HCT116 (cell line): ENCODE measurements at regions not wholly inside any gene's neighbourhood (a gene's known extent, or its start where the extent isn't known, plus 50 kb on each side); places are given as distances from the start of the nearest gene placed in this dataset.

Source experiments
- ATAC-seq: fragments of 200-7000 bp; cut with Tn5 transposase; 2 replicates; pipeline ENCODE4 v1.9.1; 2020; ENCODE audit warnings: mild to moderate bottlenecking, moderate library complexity
- BruUV-seq: library from RNA; stranded (reverse); fragments of 400-500 nt; replicated peaks from 2 replicates; lab custom pipeline; 2021; lab: Mats Ljungman, UMichigan
- CTCF ChIA-PET: fragments of 300-600 bp; sonication (Branson Sonifier 250); formaldehyde crosslinking; loops from one replicate; lab custom pipeline; 2021; ENCODE audit warnings: antibody characterized with exemption; lab: Charles Lee
- POLR2A ChIA-PET: fragments of 300-600, 350-600 bp; sonication (Branson Sonifier 250); formaldehyde crosslinking; loops from one replicate; lab custom pipeline; 2021; ENCODE audit warnings: antibody characterized with exemption; lab: Charles Lee
- RAD21 ChIA-PET, 2 experiments: fragments of 300-600 bp; sonication (Branson Sonifier 250); formaldehyde crosslinking; loops; one replicate each; lab custom pipeline; 2023; ENCODE audit warnings: low total read pairs in 2 of 2; ENCODE audit not compliant: uncharacterized antibody in 2 of 2, unreplicated experiment in 2 of 2, low non-redundant PET in 1 of 2; lab: Charles Lee
- DNase-seq: peaks from one replicate; pipeline ENCODE4 v3.0.0-alpha.2; 2010; ENCODE audit warnings: low read depth, low spot score
- H2AFZ ChIP-seq: fragments of 200-600 bp; shearing (Covaris generic), sonication (generic); 2 replicates; pipeline ENCODE4 v1.6.1; 2017; ENCODE audit warnings: low read depth, mixed run types, mixed read lengths, antibody characterized with exemption, low read length; ENCODE audit not compliant: poor library complexity, severe bottlenecking
- H3K27ac ChIP-seq: 2 replicates; pipeline ENCODE4 v1.5.1; 2012; ENCODE audit warnings: low read depth, low read length
- H3K27me3 ChIP-seq: fragments of 200-600 bp; sonication (generic); 2 replicates; pipeline ENCODE4 v1.6.1; 2016; ENCODE audit warnings: mixed run types, low read length, mixed read lengths; ENCODE audit not compliant: insufficient read depth
- H3K36me3 ChIP-seq, 2 experiments: fragments of 200-500 bp in 1 of 2; fragments of 200-600 bp in 1 of 2; sonication (Bioruptor generic) in 1 of 2; sonication (generic) in 1 of 2; 2 replicates each; pipeline versions ENCODE4 v1.5.1 to v1.6.1; 2014 to 2016; ENCODE audit warnings: low read length in 2 of 2, inconsistent platforms in 1 of 2, mixed read lengths in 1 of 2, mixed run types in 1 of 2; ENCODE audit not compliant: insufficient read depth in 2 of 2, control insufficient read depth in 1 of 2
- H3K4me1 ChIP-seq, 2 experiments: fragments of 200-600 bp in 1 of 2; sonication (generic) in 1 of 2; 2 replicates each; pipeline versions ENCODE4 v1.5.1 to v1.6.1; 2012 to 2017; ENCODE audit warnings: low read length in 2 of 2, inconsistent platforms in 1 of 2, mild to moderate bottlenecking in 1 of 2, mixed read lengths in 1 of 2, mixed run types in 1 of 2, moderate library complexity in 1 of 2; ENCODE audit not compliant: insufficient read depth in 2 of 2, control insufficient read depth in 1 of 2
- H3K4me2 ChIP-seq: fragments of 200-600 bp; sonication (generic); 2 replicates; pipeline ENCODE4 v1.6.1; 2017; ENCODE audit warnings: mixed run types, low read length, mixed read lengths
- H3K4me3 ChIP-seq, 2 experiments: fragments of 200-600 bp in 1 of 2; sonication (generic) in 1 of 2; replicated peaks in 1 of 2; 2 replicates each; pipeline ENCODE4 v1.5.1; 2011 to 2016; ENCODE audit warnings: low read length in 2 of 2, control low read depth in 1 of 2, low read depth in 1 of 2, mild to moderate bottlenecking in 1 of 2, mixed read lengths in 1 of 2, mixed run types in 1 of 2
- H3K79me2 ChIP-seq: fragments of 200-600 bp; sonication (generic); 2 replicates; pipeline ENCODE4 v1.6.1; 2017; ENCODE audit warnings: mild to moderate bottlenecking, mixed run types, low read length, moderate library complexity, mixed read lengths; ENCODE audit not compliant: insufficient read depth
- H3K9ac ChIP-seq: fragments of 200-600 bp; sonication (generic); 2 replicates; pipeline ENCODE4 v1.6.1; 2016; ENCODE audit warnings: low read length, mixed read lengths
- H3K9me2 ChIP-seq: fragments of 200-600 bp; sonication (generic), shearing (Covaris generic); 2 replicates; pipeline ENCODE4 v1.6.1; 2017; ENCODE audit warnings: mixed run types, mild to moderate bottlenecking, moderate library complexity; ENCODE audit not compliant: insufficient read depth
- H3K9me3 ChIP-seq, 2 experiments: fragments of 200-500 bp in 1 of 2; fragments of 200-600 bp in 1 of 2; sonication (Bioruptor generic) in 1 of 2; sonication (generic) in 1 of 2; 2 replicates each; pipeline ENCODE4 v1.6.1; 2014 to 2017; ENCODE audit warnings: low read length in 2 of 2, mixed read lengths in 2 of 2, inconsistent platforms in 1 of 2, low read depth in 1 of 2, mild to moderate bottlenecking in 1 of 2, mixed run types in 1 of 2, moderate library complexity in 1 of 2; ENCODE audit not compliant: control insufficient read depth in 1 of 2, insufficient read depth in 1 of 2
- H4K20me1 ChIP-seq: fragments of 200-600 bp; sonication (generic), shearing (Covaris generic); 2 replicates; pipeline ENCODE4 v1.6.1; 2017; ENCODE audit warnings: mixed run types, mild to moderate bottlenecking, moderate library complexity; ENCODE audit not compliant: insufficient read depth
- CBX3 ChIP-seq: IDR thresholded peaks from 2 replicates; pipeline ENCODE4 v1.6.1; 2012; ENCODE audit warnings: low read depth
- CEBPB ChIP-seq: IDR thresholded peaks from 2 replicates; pipeline ENCODE4 v1.6.1; 2012; ENCODE audit warnings: low read depth
- EGR1 ChIP-seq: IDR thresholded peaks from 2 replicates; pipeline ENCODE4 v1.6.1; 2012; ENCODE audit warnings: low read depth
- ELF1 ChIP-seq: IDR thresholded peaks from 2 replicates; pipeline ENCODE4 v1.6.1; 2012; ENCODE audit warnings: low read depth, borderline replicate concordance
- EZH2phosphoT487 ChIP-seq: fragments of 200-600 bp; IDR thresholded peaks from 2 replicates; pipeline ENCODE4 v1.6.1; 2018; ENCODE audit warnings: antibody characterized with exemption, borderline replicate concordance
- FOSL1 ChIP-seq: IDR thresholded peaks from 2 replicates; pipeline ENCODE4 v1.6.1; 2012; ENCODE audit warnings: low read depth
- JUND ChIP-seq: IDR thresholded peaks from 2 replicates; pipeline ENCODE4 v1.6.1; 2012
- SIN3A ChIP-seq: IDR thresholded peaks from 2 replicates; pipeline ENCODE4 v1.6.1; 2012; ENCODE audit warnings: low read depth
- SP1 ChIP-seq: IDR thresholded peaks from 2 replicates; pipeline ENCODE4 v1.6.1; 2012; ENCODE audit warnings: low read depth
- YY1 ChIP-seq: IDR thresholded peaks from 2 replicates; pipeline ENCODE4 v1.6.1; 2011; ENCODE audit warnings: low read length, low read depth, moderate library complexity, mild to moderate bottlenecking; ENCODE audit not compliant: insufficient replicate concordance; ENCODE audit errors: extremely low read depth
- ZFX ChIP-seq: fragments of 450-650 bp; IDR thresholded peaks from 2 replicates; pipeline ENCODE4 v1.6.1; 2017
- ZNF274 ChIP-seq: fragments of 200-500 bp; sonication (Bioruptor generic); IDR thresholded peaks from 2 replicates; pipeline ENCODE4 v1.6.1; 2014; ENCODE audit warnings: mild to moderate bottlenecking, low read depth, low read length, inconsistent platforms
- intact Hi-C: fragments of 100-400 bp; cut with micrococcal nuclease; formaldehyde crosslinking; loops from 2 replicates; pipeline ENCODE4 v1.10.0; 2022
- TF ChIP-seq, protein P1 (sequence below): IDR thresholded peaks from 2 replicates; pipeline ENCODE4 v1.6.1; 2012; ENCODE audit warnings: low read depth
- TF ChIP-seq, protein P2 (sequence below): IDR thresholded peaks from 2 replicates; pipeline ENCODE4 v1.6.1; 2012

DNA sequence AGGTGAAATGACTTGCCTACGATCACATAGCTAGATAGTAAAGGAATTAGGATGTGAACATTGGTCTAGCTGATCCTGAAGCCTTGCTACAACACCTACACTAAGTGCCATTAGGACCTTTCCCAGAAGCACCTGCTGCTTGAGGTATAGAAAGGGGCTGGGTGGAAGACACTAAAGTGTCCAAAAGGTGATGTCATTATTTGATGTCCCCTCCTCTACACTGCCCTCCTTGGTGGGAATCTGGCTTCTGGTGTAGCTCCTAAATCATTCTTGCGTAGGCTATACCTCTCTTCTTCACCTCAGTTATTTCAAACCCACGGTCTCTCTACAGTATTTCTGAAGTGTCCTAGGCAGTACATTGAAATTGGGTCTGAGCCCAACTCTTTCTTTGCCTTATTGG is 132.5 kb upstream of the FGGY start:
- no peak for ATAC-seq
- Histone ChIP-seq H3K4me3 (no peak overlapping the region), H3K79me2 (no peaks in the 10 kb centered on the region), H3K4me1 (no peaks in the 10 kb centered on the region), H3K9me2 (no peaks in the 10 kb centered on the region), H3K4me2 (no peak overlapping the region), H3K27me3 (no peaks in the 10 kb centered on the region), H3K9ac (no peak overlapping the region), H3K36me3 (no peaks in the 10 kb centered on the region), H3K27ac (no peak overlapping the region), H3K9me3 (no peaks in the 10 kb centered on the region), H2AFZ (no peak overlapping the region), H4K20me1 (no peaks in the 10 kb centered on the region)
- intact Hi-C loops = no loop called here
- no TSS peak for BruUV-seq
- DNase-seq = no peak
- ChIA-PET RAD21 (interaction anchor here in 1 of 2 experiments (0.6 kb wide), 1 partner anchor 36 kb away, joined by 3 read pairs; no protein-coding TSS in a partner anchor), POLR2A (no interaction called here), CTCF (no interaction called here)
- TF ChIP-seq JUND (no peak), CBX3 (no peak), SP1 (no peak)
- TF ChIP-seq, protein P1, sequence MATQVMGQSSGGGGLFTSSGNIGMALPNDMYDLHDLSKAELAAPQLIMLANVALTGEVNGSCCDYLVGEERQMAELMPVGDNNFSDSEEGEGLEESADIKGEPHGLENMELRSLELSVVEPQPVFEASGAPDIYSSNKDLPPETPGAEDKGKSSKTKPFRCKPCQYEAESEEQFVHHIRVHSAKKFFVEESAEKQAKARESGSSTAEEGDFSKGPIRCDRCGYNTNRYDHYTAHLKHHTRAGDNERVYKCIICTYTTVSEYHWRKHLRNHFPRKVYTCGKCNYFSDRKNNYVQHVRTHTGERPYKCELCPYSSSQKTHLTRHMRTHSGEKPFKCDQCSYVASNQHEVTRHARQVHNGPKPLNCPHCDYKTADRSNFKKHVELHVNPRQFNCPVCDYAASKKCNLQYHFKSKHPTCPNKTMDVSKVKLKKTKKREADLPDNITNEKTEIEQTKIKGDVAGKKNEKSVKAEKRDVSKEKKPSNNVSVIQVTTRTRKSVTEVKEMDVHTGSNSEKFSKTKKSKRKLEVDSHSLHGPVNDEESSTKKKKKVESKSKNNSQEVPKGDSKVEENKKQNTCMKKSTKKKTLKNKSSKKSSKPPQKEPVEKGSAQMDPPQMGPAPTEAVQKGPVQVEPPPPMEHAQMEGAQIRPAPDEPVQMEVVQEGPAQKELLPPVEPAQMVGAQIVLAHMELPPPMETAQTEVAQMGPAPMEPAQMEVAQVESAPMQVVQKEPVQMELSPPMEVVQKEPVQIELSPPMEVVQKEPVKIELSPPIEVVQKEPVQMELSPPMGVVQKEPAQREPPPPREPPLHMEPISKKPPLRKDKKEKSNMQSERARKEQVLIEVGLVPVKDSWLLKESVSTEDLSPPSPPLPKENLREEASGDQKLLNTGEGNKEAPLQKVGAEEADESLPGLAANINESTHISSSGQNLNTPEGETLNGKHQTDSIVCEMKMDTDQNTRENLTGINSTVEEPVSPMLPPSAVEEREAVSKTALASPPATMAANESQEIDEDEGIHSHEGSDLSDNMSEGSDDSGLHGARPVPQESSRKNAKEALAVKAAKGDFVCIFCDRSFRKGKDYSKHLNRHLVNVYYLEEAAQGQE = no peak

DNA sequence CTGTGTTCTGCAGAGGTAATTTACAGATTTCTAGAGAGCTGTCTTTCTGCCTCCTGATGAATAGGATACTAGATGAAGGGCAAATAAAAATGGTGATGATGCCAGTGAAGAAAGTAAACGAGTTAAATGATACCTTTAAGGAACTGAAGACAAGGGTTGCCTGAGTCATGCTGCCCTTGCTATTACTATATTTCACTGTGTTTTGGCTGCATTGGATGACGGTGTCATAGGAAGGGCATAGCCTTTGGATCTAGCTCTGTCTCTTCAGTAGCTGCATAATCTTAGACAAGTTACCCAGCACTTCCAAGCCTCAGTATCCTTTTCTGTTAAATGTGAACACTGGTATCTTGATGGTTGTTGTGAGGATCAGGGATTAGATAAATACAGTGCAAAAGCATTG is 131.5 kb upstream of the FGGY start:
- Histone ChIP-seq H3K9me3 (no peaks in the 10 kb centered on the region), H3K27ac (no peak overlapping the region), H3K4me2 (no peak overlapping the region), H3K4me3 (no peak overlapping the region), H3K9ac (no peak overlapping the region), H3K27me3 (no peaks in the 10 kb centered on the region), H3K4me1 (no peaks in the 10 kb centered on the region), H4K20me1 (no peaks in the 10 kb centered on the region), H3K9me2 (no peaks in the 10 kb centered on the region), H3K79me2 (no peaks in the 10 kb centered on the region), H2AFZ (no peak overlapping the region), H3K36me3 (no peaks in the 10 kb centered on the region)
- POLR2A ChIA-PET = interaction anchor here (1.0 kb wide), 1 partner anchor 381 kb away, joined by 3 read pairs; the partner anchor contains the start of gene JUN
- intact Hi-C loops = no loop called here
- no TSS peak for BruUV-seq
- RAD21 ChIA-PET = no interaction called here
- CTCF ChIA-PET = no interaction called here
- ATAC-seq (no peak), DNase-seq (no peak)
- TF ChIP-seq SIN3A (no peak), JUND (no peak), FOSL1 (no peak), EGR1 (no peak), CBX3 (no peak), ELF1 (no peak), EZH2phosphoT487 (no peak), ZNF274 (no peak), ZFX (no peak), YY1 (no peak), CEBPB (no peak)
- TF ChIP-seq, protein P2, sequence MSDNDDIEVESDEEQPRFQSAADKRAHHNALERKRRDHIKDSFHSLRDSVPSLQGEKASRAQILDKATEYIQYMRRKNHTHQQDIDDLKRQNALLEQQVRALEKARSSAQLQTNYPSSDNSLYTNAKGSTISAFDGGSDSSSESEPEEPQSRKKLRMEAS = no peak
- TF ChIP-seq, protein P1 = no peak
